Right lung (tissue), 2 donors: ENCODE measurements at regions not wholly inside any gene's neighbourhood (a gene's known extent, or its start where the extent isn't known, plus 50 kb on each side); places are given as distances from the start of the nearest gene placed in this dataset.
"Not testable (repeated sequence)": the region's sequence is repeated elsewhere in the genome, so short reads cannot be mapped to it uniquely, and the experiment has no call there.

Experiments used
- DNase-seq, 2 donors: peaks; one replicate each; pipeline ENCODE4 v3.0.0-alpha.2; 2013

DNA sequence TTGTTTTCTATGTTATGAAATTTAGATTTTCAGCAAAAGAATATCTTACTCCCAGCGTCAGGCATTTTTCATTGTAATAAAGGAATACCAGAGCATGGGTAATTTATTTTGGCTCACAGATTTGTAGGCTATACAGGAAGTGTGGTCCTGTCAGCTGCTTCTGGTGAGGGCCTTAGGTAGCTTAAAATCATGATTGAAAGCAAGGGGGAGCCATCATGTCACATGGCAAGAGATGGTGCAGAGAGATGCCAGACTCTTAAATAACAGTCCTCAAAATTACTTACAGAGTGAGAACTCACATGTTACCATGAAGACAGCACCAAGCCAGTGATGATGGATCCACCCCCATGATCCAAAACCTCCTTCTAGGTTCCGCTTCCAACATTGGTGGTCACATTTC lies 825.0 kb upstream of the CHORDC1 start:
- DNase-seq, result no peak

DNA sequence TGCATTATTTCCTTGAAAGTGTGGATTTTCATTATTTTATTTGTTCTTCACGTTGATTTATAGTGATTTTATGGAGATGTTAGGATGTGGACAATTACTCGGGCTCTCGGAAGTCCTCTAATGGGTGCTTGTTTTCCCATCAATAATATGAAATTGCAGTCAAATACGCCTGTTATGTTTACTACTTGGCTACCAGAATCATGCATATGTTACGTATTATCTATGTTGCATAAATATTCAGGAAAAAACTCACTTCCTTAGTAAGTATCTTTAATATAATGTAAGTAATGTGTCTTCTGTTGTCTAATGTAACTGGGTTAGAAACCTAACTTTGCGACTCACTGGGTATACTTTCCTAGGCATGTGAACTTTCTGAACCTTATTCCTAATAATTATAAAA lies 823.4 kb upstream of the CHORDC1 start:
- DNase-seq, result no peak

DNA sequence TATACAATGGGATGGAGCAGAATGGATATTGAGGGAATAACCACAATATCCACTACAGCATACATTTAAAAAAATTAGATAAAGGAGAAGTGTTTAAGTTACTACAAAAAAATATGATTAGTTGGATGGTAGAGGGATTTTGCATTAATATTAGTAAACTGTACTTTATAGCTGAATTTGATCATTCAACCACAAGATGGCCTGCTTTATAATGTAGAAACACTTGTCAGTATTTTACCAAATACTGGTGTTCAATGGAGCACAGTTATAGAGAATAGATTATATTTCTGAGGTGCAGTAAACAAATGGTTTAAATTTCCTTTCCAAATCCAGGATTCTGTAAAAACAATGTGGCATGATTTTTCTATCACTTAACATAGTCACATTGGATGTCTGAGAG lies 818.8 kb upstream of the CHORDC1 start:
- DNase-seq, result no peak

DNA sequence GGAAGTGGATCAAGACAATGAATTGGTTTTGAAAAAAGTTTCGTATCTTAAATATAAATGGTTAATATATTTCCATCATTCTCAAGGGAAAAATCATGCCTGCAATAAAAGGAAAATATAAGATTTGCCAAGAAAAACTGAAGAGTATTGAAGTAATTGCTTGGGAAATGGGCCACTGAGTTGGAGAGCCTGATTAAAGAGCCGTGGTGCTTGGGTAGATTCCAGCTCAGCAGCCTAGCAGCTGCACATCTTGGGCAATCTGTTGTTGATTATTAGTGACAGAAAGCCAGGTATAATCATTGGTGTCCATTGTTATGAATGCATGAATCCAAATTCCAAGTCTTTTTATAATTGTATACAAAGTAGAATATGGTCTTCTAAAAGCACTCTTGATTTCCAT lies 800.9 kb upstream of the CHORDC1 start:
- no peak for DNase-seq

DNA sequence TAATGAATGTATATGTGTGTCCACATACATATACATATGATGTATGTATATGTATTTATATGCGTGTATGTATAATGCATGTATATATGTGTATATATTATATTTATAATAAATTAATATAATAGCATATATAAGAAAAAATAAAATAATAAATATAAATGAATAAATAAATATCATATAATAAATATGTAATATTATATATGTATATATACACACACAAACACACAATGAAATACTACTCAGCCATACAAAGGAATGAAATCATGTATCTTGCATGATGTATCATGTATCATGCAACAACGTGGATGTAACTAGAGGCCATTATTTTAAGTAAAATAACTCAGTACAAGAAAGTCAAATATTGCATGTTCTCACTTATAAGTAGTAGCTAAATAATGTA lies 788.7 kb upstream of the CHORDC1 start:
- no peak for DNase-seq

DNA sequence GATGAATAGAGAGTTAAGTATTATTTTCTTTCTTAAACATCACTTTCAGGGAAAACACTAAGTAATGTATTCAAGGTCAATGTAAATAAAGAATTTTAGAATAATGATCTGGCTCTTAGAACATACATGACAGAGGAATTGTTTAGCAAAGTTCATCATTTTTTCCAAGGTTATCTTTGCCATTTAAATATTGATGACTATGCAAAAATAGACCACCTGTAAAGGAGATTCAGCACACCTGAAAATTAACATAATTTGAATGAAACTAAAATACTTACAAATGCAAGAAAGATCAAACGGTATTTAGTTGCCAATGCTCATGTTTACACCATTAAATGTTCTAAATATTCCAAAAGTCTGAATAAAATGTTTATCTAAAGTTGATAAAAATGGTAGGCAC lies 782.6 kb upstream of the CHORDC1 start:
- no peak for DNase-seq

DNA sequence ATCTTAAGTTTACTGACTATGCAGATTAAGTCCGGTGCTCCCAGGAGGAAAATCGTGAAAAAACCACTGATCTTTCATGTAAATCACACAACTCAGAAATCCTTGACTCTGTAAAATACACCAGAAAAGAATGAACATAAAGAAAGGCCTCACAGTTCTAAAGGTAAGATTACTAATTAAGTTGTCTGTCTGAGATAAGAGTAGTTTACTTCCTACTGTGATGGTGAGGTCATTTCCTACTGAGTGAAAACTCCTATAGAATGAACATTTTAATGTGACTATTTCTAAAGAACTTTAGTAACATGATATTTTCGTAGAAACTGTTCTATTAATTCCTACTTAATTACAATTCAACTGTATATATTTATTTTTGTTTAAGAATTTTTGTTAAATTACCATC lies 774.4 kb upstream of the CHORDC1 start:
- no peak for DNase-seq

DNA sequence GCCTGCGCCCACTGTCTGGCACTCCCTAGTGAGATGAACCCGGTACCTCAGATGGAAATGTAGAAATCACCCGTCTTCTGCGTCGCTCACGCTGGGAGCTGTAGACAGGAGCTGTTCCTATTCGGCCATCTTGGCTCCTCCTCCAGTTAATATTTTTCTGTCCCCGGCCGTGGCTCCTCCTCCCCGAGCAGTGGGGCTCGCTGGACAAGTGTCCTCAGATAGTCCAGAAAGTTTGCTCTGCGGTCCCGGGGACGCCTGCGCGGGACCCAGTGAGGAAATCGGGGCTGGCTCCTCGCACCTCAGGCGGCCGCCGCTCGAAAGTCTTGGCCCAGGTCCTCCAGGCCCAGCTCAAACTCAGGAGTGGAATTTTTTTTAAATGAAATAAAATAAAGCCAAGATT lies 749.3 kb upstream of the CHORDC1 start:
- DNase-seq, result not testable (repeated sequence)

DNA sequence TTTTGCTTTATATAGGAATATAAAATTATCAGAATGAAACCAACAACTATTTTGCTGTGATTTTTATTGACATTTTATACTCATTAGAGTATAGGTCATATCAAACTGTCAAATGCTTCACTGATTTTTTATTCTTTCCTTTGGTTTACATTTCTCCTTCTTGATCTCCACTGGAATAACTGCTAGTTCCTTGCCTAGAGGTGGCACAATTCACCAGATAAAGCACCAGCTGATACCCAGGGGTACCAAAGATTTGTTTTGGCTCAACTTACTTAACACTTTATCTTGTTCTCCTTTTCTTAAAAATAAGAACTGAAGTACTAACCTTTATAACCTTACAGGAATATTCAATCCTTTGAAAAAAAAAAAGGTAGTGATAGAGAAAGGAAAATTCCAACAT lies 725.1 kb upstream of the CHORDC1 start:
- DNase-seq, result no peak

DNA sequence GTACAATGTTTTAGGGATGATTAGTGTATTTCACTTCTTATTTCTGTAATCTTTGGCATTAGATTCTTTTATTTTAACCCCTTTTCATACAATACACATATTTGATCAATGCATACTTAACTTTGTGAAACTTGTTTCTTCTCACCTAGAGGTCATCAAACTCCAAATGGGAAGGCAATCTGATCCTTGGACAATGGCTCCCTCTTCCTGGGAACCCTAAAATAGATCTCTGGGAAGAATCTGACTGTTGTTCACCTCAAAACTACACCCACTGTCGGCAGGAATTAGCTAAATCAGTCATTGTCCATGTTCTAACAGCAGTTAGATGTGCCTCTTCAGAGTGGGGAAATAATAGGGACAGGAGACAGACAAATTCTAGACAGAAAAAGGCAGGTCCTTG lies 707.4 kb upstream of the CHORDC1 start:
- DNase-seq, result no peak

DNA sequence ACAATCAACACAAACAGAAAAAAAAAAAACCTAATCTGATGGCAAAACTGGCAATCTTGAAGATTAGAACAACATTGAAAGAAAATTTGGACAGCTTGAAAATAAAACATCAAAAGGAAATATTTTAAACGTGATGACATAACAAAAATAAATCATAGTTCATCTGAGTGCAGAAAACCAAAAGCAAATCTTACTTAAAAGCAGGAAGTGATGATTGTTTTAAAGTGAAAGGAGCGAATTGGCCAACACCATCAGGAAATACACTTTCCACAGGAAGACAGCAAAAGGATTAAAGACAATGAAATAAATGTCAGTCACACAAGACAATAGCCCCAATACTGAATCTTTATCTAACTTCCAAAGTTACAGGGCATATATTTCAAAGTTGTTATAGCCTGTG lies 696.5 kb upstream of the CHORDC1 start:
- DNase-seq, result no peak

DNA sequence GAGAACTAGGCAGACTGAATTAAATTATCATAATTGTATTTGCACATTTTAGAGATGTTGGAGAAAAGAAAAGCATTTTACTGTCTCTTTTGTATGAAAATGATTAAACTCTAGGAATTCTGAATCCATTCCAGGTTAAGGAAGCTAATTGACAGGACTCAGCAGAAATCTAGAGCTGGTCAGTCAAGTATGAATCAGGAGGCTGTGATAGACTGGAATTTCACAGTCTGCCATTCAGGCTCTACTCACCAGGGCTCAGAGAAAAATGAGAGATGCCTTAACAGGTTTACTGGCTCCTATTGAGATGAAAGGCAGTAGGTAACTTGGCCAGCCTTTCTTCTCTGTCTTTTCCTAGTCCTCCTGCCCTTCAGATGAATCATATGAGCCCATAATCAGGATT lies 693.9 kb upstream of the CHORDC1 start:
- no peak for DNase-seq

DNA sequence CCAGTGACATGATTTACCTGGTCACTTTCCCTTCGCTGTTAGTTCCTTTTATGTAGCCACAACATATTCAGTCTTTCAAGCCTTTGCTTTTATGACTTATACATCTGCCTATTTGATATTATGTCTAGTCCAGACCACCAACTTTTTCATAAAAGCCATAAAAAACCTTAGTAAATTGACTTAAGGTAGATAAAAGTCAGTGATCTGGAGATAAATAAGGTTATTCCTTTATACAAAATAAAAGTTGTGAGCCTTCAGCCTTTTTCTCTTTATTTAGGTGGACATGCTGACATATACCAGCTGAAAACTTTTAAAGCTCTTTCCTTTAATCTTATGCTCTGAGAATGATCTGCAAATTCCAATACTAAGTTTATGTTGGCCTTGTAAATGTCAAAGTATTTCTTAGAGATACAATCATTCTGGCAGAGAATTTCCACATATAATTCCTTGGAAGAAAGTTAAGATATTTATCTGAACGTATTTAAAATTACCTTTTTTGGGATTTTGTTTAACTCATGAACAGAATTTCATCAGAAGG lies 690.4 kb upstream of the CHORDC1 start:
- no peak for DNase-seq

DNA sequence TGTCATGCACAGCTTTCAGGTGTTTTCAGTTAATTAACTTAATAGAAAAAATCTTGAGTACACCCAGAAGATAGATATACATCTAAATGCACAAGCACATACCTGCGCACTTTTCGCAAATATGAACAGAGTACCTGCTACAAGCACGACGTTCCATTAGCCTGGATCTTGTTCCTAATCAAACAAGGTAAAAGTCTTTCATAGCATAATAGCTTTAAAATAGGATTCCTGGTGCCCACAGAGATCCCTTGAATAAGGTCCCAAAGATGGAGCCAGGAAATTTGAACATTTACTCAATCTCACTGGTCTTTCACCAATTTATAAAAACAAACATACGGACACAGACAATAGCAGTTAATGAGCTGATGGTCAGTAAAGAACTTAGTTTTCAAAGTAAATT lies 689.8 kb upstream of the CHORDC1 start:
- DNase-seq, result no peak

DNA sequence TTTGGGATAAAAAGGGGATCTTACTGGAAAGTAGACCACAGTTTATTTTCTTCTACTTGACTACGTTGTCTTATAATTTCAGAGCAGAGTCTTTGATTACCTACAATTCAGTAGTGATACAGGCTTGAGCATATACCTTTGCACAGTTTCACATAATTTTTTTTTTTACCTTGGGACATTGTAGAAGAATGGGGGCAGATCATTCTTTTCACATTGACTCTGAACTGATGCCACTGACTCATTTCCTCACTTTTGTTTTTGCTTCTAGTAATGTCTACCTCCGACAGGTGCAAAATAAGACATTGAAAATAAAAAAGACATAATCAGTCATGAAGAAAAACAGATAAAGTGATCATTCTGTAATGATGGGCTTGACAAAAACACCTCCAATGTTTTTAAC lies 688.3 kb upstream of the CHORDC1 start:
- DNase-seq, result no peak

DNA sequence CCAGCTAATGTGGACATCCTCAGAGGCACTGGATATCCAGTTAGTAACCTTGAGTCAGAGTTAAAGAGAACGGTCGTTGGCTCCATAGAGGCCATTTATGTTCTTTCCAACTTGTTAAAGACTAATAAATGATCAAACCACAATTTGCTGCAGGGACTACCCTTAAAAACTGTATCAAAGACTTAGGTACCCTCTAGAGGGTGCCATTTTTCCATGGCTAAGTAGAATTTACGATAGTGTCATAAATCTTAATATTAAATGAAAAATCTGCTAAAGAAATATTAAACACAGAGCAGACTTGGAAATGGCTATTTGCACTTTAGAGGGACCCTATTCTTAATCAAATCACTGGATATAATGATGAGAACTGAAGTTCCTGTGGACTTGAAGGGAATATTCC lies 685.2 kb upstream of the CHORDC1 start:
- DNase-seq, result no peak

DNA sequence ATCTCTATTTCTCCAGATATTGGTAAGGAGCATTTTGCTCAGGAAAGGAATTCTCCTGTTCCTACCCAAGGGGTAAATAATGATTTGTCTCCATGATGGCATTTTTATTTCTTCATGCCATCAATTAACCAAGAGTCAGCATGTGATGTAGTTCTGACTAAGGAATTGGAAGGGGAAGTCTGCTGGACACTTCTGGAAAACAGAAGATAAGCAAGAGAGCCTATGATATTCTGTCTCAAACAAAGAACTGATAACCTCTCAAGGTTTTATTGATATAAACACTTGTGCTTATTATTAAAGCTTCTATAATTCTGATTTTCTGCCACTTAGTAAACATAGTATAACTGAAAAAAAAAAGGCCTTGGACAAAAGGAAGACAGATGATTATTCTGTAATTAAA lies 673.0 kb upstream of the CHORDC1 start:
- DNase-seq, result no peak

DNA sequence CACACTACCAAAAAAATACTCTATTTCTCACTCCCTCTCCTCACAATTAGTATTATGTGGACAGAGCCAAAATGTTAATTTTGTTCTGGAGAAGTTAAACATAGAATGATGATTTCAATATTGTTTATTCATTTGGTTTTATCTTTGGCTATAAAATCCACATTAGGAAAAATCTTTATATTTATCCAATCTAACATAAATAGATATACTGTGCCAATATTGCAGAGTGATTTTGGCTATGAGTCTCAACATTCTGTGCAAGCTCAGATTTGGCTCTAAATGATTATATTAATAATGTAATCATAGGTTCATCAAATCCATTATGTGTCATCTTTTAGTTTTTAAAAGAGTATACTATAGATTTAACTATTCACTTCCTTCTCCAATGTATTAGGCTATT lies 667.5 kb upstream of the CHORDC1 start:
- DNase-seq, result peak in 1 of 2 donors; percentile 15

DNA sequence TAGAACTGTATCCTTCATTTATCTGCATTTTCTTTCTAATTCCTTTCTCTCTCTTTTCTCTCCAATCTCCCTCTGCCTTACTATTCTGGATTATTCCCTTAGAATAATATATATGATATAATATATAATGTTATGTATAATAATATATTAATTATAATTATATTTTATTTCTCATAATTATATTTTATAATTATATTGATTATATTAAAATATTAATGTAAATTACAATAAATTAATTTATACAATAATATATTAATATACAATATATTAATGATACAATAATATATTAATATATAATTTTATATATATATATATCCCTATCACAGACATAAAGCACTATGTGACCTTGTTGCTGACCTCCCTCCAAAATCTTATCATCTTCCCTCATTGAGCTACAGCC lies 661.3 kb upstream of the CHORDC1 start:
- no peak for DNase-seq

DNA sequence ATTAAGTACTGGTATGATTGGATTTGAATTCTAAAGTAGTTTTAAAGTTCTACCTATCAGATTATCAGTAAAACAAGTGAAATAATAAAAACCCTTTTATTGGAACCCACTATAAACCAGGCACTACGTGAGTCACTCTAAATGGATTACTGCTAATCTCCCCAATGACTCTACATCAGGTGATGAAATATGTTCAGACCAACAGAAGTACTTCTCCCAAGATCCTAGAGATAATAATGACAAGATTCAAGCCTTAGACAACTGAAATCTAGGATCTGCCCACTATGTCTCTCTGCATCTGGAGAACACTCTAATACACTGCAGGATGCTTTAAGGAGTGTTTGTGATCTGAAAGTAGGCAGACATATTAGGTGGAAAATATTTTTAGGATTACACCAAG lies 652.1 kb upstream of the CHORDC1 start:
- DNase-seq, result no peak

DNA sequence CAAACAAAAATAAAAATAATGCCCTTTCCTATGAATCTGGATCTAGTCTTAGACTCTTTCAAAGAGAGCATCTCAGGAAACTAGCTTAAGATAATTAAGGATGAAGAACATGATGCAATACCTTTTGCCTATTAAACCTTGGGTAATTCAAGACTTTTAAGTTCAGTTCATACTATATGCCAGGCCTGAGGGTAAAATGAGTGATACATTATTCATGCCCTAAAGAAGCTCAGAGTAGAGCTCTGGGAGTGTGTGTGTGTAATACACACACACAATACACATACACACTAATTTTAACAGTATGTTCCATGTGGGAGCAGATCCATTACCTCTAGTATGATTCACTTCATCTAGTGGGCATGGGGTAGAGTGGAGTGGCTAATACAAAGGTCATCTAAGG lies 651.4 kb upstream of the CHORDC1 start:
- no peak for DNase-seq

DNA sequence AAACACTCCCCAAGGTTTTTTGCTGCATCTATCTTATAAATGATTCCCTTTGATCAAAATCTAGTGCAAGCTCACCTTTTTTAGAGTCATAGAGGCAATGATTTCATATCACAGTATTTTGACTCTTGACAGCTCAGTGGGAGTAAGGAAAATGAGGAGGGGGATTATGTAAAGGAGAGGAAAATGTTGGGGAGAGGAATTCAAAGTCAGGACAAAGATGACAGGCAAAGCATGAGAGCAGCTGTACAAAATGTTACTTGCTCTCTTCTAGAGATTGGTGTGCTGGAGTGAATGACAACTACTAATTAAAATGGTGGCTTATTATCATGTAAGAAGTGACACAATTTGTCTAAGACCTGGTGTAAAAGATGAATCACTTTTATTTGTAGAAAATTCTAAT lies 644.6 kb upstream of the CHORDC1 start:
- DNase-seq, result no peak

DNA sequence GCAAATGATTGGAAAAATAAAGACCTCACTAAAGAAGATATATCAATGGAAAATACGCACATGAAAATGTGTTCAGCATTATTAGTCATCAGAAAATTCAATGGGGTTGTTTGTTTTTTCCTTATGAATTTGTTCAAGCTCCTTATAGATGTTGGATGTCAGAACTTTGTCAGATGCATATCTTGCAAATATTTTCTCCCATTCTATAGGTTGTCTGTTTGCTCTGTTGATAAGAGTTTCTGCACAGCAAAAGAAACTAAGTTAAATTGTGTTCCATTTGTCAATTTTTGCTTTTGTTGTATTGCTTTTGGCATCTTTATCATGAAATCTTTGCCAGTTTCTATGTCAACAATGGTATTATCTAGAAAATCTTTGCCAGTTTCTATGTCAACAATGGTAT lies 633.9 kb upstream of the CHORDC1 start:
- DNase-seq, result no peak

DNA sequence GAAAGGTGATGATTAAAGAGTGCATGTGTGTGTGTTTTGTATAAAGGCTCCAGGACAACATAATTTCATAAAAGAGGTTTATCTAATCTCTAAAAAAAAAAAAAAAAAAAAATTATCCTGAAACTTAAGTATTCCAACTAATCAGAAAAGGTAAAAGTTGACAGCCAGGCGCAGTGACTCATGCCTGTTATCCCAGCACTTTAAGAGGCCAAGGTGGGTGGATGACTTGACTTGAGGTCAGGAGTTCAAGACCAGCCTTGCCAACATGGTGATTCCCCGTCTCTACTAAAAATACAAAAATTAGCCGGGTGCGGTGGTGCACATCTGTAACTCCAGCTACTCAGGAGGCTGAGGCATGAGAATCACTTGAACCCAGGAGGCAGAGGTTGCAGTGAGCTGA lies 632.7 kb upstream of the CHORDC1 start:
- DNase-seq, result no peak

DNA sequence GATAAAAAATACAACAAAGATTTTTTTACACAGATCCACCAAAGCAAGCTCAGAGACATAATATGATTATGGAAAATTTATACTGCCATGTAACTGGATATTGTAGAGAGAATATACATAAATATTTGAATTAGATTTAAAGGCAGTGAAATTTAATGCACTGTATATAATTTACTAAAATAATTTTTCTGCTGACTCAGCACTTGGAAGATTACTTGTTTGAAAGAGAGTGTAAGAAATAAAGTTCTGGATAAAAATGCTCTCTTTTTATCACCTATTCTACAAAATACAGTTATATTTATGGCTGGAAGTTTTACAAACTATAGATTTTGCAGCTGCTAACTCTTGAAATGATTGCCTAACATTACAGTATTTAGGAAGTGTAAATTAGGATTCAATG lies 628.3 kb upstream of the CHORDC1 start:
- DNase-seq, result no peak
